NCI-H1436 treated with DMSO at 0.1 percent for 48 hours (cell line): ENCODE measurements at regions not wholly inside any gene's neighbourhood (a gene's known extent, or its start where the extent isn't known, plus 50 kb on each side); places are given as distances from the start of the nearest gene placed in this dataset.
"Not testable (repeated sequence)": the region's sequence is repeated elsewhere in the genome, so short reads cannot be mapped to it uniquely, and the experiment has no call there.

ENCODE experiments used
- DNase-seq: peaks from one replicate; lab custom pipeline; 2025; lab: John Stamatoyannopoulos, UW

DNA sequence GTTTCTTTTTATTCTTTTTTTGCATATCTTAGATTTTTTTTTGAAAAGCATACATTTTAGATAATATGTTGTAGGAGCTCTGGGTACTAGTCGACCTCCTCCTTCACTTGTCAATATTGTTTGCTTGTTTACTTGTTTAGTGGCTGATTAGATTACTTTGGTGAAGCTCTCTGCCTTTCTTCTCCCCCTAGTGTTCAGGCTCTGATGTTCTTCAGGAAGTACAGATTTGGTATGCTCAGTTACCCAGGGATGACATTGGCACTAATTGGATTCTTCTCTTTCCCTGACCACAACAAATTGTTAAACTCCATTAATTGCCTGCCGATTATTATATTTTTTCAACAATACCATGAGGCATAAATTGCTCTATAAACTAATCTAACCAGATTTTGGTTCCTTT is 491.2 kb downstream of the SUCLG1 start:
- DNase-seq = no peak

DNA sequence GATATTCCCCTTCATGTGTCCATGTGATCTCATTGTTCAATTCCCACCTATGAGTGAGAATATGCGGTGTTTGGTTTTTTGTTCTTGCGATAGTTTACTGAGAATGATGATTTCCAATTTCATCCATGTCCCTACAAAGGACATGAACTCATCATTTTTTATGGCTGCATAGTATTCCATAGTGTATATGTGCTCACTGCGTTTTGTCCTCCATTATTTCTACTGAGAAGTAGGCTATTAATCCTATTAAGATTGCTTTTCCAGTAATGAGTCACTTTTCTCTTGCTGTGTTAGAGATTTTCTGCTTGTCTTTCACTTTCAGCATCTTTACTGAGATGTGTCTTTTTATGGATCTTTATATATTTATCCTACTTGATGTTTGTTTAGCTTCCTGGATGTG is 492.1 kb downstream of the SUCLG1 start:
- DNase-seq = not testable (repeated sequence)

DNA sequence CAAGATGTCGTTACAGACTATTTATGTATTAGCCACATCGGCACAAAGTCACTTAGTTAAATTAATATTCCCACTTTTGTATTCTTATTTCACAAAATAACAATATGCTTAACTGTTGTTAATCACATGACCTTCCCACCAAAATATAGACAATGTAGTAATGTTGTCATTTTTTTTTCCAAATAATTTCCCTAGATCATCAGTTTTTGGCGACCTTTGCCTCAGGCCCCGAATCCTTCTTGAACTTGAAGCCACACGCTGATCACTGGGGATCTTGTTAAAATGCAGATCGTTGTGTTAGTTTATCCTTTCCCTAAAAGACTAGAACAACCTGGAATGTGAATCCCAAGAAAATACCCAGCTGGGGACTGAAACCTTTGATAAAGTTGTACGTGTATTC is 497.6 kb downstream of the SUCLG1 start:
- no peak for DNase-seq

DNA sequence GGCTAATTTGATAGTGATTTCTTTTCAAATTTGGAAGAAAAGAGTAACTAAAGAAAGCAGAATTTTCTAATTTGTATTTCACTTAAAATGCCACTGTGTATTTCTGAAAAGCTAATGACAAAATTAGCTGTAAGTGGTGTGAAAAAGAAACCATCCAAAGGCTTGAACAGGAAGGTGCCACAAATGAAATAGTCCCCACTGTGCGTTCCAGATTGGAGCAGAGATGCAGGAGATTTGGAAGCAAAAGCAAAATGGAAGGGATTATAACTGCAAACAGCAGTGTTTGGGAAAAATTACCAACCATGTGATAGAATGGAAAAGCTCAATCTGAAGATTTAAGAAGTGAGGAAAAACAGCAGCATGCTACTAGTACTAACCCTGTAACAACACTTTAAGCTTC is 498.7 kb downstream of the SUCLG1 start:
- no peak for DNase-seq

GRCh38 chr2:83959266-83959665 is 499.8 kb downstream of the SUCLG1 start:
- no peak for DNase-seq

DNA sequence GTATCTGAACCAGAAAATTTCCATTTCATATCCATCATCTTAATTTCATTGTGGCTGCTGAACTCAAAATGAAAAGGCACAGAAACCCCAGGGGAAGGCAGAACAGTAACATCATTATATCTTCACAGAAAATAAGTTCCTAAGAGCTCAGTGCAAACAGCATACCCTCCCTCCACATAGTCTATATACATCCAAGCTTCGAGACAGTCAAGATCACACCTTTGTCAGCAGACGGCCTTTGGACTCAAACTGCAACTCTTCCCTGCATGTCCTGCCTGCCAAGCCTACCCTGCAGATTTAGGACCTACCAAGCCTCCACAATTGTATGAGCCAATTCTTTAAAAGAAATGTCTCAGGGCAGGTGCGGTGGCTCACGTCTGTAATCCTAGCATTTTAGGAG is 502.1 kb downstream of the SUCLG1 start:
- no peak for DNase-seq

GRCh38 chr2:83953697-83954096 is 505.4 kb downstream of the SUCLG1 start:
- no peak for DNase-seq

DNA sequence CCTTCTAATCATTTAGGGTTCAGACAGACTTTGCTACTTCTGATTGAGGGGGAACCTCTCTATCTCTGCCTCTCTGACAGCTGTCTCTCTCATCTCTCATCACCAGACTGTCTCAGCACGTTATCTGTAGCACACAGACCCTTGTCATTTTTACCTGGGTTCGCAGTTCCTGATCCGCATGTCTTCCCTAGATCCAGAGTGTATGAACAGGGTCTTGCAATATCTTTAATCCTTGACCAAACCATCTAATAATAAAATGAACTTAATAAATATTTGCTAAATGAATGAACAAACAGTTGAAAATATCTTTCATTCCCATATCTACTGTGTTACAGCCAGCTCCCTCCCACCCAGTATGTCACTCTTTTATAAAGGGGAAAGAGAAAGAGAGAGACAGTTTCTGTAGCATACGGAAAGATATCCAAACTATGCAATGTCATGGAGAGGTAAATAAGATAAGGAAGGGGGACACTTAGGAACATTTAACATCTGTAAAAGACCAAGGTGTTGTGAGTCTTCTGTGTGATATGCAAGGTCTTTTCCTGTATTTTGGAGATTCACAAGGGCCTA is 507.6 kb downstream of the SUCLG1 start:
- no peak for DNase-seq

DNA sequence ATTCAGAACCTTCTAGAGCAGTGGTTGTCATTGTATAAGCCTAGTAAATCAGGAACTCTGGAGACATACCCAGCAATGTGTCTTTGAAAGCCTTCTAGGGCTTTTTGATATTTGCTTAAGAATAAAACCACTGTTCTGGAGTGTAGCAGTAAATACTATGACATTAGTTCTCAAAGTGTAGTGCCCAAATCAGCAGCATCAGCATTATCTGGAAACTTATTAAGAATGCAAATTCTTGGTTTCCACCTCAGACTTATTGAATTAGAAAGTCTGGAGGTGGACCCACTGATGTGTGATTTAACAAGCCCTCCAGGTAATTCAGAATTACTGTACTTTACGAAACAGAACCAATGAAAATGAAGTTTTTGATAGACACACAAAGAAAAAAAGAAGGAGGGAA is 509.7 kb downstream of the SUCLG1 start:
- DNase-seq = no peak

DNA sequence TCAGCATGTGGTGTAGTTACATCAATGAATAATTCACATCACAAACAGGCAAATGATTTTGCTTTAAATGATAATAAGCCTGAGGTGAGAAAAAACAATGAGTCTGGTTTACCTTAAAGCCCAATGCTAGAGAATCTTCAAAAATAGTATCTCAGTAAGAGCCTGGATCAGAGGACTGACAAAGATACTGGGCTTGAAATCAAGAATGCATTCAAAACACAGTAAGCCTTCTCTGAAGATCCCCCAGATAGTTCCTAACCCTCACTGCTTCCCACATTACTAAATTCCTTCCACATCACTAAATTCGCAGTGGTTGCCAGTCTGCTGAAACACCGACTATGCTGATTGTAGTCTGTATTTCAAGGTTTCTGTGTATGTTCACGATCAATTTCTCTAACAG is 514.9 kb downstream of the SUCLG1 start:
- DNase-seq = no peak

GRCh38 chr2:83943265-83943664 is 515.8 kb downstream of the SUCLG1 start:
- DNase-seq = no peak

DNA sequence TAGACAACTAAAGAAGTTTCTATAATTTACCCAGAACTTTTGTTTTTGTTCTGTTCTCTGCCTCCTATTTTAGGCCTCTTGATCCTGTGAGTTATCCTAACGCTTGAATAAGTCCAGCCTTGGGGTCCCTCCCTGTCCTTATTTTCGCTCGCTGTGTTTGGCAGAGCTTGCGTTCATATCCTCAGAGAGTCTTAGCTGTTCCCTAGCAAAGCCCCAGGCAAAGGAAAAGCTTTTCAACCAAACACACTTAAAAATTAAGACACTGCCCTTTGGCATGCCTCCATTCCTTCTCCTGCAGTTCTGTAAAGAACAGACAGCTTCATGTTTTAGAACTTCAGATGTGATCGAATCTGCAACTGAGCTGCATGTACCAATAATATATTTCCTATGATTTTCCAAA is 517.2 kb downstream of the SUCLG1 start:
- no peak for DNase-seq

DNA sequence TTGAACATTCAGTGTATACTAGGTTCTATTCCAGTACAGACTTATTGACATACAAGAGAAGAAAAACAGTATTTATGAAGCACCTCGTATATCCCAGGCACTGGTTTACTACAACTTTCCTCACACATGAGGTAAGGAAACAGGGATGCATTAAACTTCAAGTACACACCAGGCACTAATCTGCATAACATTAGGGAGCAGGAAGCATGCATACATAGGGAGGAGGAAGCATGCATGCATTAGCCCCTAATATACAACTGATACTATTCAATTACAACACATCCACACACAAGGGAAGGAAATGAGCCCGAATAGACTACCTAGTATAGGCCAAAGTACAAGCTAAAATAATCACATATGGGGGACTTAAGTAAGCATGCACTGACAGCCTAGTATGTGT is 525.3 kb downstream of the SUCLG1 start:
- DNase-seq = no peak

- no peak for DNase-seq
Observed at GRCh38 chr2:83923531-83923930, 535.5 kb downstream of the SUCLG1 start.

- DNase-seq = no peak
Observed at GRCh38 chr2:83916559-83916958, 542.5 kb downstream of the SUCLG1 start.

DNA sequence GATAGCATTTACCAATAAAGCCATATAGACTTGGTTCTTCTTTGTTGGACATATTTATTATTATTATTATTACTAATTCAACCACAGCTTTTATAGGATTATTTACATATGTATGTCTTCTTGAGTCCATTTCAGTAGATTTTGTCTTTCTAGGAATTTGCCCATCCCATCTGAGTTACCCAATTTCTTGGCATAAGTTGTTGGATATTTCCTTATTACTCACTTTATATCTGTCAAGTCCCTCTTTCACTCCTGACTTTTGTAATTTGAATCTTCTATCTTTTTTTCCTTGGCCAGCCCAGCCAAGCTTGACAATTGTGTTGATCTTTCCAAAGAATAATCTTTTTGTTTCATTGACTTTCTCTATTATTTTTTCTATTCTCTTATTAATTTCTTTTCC is 543.7 kb downstream of the SUCLG1 start:
- no peak for DNase-seq

DNA sequence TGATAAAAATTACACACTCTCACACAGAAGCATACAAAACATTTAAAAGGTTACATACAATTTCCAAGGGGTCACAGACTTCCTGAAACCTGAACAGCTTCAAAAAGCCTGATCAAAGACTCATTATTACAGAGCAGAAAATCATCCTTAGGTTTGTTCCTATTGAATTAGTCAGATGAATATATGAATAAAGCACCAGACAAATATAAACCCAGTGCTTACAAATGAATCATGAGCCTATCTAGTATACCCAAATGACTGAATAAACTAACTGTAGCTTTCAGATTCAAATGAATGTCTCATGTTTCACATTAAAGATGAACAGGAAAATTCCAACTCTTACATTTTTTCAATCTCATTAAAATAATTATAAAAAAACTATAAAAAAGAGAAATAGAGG is 550.3 kb downstream of the SUCLG1 start:
- no peak for DNase-seq

DNA sequence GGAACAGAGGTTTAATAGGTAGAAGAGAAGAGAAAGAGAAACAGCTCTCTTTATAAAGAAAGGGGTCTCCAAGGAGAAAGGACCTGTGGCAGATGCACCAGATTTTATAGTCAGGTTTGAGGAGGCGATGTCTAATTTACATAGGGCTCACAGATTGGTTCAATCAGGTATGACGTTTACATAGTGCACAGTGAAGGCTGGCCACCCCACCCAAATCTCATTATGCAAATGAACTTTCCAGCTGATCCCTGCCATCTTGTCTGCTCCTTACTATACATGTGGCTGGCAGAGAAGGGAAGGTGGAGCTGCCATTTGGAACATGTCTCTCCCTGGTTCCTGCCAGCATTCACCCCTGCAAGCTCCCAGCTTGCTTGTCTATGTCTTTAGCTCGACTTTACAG is 557.8 kb downstream of the SUCLG1 start:
- DNase-seq = no peak

DNA sequence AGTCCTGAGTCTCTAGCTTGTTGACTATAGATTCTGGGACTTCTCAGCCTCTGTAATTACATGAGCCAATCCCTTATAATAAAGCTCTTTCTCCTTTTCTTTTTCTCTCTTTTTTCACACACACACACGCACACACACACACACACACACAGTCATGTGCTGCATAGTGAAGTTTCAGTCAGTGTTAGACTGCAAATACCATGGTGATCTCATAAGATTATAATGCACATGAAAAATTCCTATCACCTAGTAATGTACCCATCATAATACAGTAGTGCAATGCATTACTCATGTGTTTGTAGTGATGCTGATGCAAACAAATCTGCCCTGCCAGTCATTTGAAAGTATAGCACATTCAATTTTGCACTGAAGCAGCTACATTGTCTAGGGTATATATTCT is 558.2 kb downstream of the SUCLG1 start:
- DNase-seq = no peak

- DNase-seq = no peak
Observed at GRCh38 chr2:83899271-83899670, 559.8 kb downstream of the SUCLG1 start.

DNA sequence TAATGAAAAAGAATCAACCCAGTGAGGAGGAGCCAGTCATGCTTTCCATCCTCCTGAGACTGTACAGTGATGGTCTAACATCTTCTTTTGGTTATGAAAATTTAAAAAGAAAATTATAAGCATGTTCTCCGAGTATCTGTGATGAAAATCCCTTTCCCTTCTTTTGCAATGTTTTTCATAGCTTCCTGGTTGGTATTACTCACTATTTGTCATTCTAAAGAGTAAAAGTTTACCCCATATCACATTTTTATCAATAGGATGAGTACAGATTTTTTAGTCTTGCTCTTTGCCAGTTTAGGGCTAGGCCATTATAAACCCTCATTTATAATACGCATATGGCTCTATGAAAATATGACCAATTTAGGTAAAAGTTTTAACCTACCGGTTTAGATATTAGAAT is 564.1 kb downstream of the SUCLG1 start:
- DNase-seq = no peak

GRCh38 chr2:83887757-83888156 is 571.3 kb downstream of the SUCLG1 start:
- no peak for DNase-seq

DNA sequence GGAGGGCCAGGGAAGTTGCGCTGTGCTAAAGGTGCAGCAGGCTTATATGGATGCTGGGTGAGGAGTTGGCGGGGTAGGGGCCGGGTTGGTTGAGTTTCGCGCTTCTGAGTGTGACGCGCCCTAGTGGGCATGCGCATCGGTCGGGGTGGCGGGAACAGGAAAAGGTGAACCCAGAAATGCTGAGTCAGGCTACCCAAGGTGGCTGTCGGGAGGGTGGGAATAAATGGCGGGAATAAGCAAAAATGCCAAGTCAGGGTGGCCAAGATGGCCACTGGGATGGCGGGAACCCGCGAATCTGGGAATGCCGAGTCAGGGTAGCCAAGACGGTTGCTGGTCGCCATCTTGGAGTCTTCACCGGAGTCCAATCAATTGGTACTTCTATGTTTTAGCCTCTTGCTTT is 580.0 kb downstream of the SUCLG1 start:
- DNase-seq = no peak

GRCh38 chr2:83877261-83877660 is 581.8 kb downstream of the SUCLG1 start:
- not testable (repeated sequence) for DNase-seq
